Stomach (tissue), 8 donors: ENCODE measurements at regions not wholly inside any gene's neighbourhood (a gene's known extent, or its start where the extent isn't known, plus 50 kb on each side); places are given as distances from the start of the nearest gene placed in this dataset.

ENCODE experiments used
- DNase-seq, 2 donors: peaks; one replicate each; pipeline versions ENCODE4 v3.0.0 to v3.0.0-alpha.2; 2013 to 2019
- H3K27ac ChIP-seq, 5 donors: fragments of 200-600 bp in 4 of 5; sonication (generic) in 4 of 5; one replicate each; pipeline ENCODE4 v1.5.1; 2013 to 2019; ENCODE audit warnings: mild to moderate bottlenecking in 1 of 5, moderate library complexity in 1 of 5
- H3K27me3 ChIP-seq, 3 donors: fragments of 200-600 bp; sonication (generic); one replicate each; pipeline ENCODE4 v1.5.1; 2017 to 2019; ENCODE audit warnings: mixed run types in 1 of 3
- H3K36me3 ChIP-seq, 4 donors: fragments of 200-600 bp; sonication (generic); 1 replicate in 3 of 4; 2 replicates in 1 of 4; pipeline ENCODE4 v1.5.1; 2016 to 2019
- H3K4me1 ChIP-seq, 4 donors: fragments of 200-600 bp; sonication (generic); one replicate each; pipeline ENCODE4 v1.5.1; 2016 to 2019
- H3K4me3 ChIP-seq, 4 donors: fragments of 200-600 bp; sonication (generic) in 3 of 4; one replicate each; pipeline ENCODE4 v1.5.1; 2016 to 2019; ENCODE audit warnings: mild to moderate bottlenecking in 1 of 4
- H3K9me3 ChIP-seq, 4 donors: fragments of 200-600 bp; sonication (generic); one replicate each; pipeline ENCODE4 v1.5.1; 2016 to 2019
- EP300 ChIP-seq: sonication (generic); formaldehyde crosslinking; IDR thresholded peaks from one replicate; pipeline ENCODE4 v1.6.1; 2017; ENCODE audit warnings: antibody characterized with exemption
- POLR2A ChIP-seq, 4 donors: fragments of 450-650 bp; IDR thresholded peaks; one replicate each; pipeline ENCODE4 v1.6.1; 2016; ENCODE audit warnings: antibody characterized with exemption in 4 of 4, control low read depth in 2 of 4, mild to moderate bottlenecking in 1 of 4, moderate library complexity in 1 of 4
- POLR2AphosphoS5 ChIP-seq, 3 donors: sonication (generic); formaldehyde crosslinking; IDR thresholded peaks; one replicate each; pipeline ENCODE4 v1.6.1; 2016; ENCODE audit warnings: antibody characterized with exemption in 3 of 3
- WGBS, 5 donors: extraction: QIAGEN DNeasy Blood & Tissue Kit in 3 of 5; methylation state at CpG; one replicate each; pipeline versions ENCODE4 v1.1.5 to v1.1.7; 2013 to 2018; 5-methylcytosine and 5-hydroxymethylcytosine counted together
- intact Hi-C: fragments of 100-400 bp; cut with DNase I; formaldehyde crosslinking; loops from one replicate; pipeline ENCODE4 v1.15.1; 2023; ENCODE audit warnings: low total_unique reads
- TF ChIP-seq, protein P1 (sequence below), 7 experiments: fragments of 450-650 bp in 4 of 7; fragments of 200-600 bp in 3 of 7; sonication (generic) in 3 of 7; IDR thresholded peaks; one replicate each; pipeline ENCODE4 v1.5.1; 2016 to 2019; ENCODE audit warnings: antibody characterized with exemption in 7 of 7, control low read depth in 2 of 7, mild to moderate bottlenecking in 1 of 7
- donor health status: healthy with polysubstance abuse.
- donor health status: Bipolar disorder and iron deficiency.
- donor health status: healthy.

DNA sequence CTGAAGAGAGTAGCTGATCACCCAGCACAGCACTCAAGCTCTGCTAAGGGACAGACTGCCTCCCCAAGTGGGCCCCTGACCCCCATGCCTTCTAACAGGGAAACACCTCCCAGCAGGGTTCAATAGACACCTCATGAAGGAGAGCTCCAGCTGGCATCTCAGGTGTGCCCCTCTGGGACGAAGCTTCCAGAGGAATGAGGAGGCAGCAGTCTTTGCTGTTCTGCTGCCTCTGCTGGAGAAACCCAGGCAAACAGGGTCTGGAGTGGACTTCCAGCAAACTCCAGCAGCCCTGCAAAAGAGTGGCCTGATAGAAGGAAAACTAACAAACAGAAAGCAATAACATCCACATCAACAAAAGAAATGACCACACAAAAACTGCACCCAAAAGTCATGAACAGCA is 412.8 kb downstream of the PRDM5 start:
- Histone ChIP-seq H3K27ac (no peak overlapping the region), H3K9me3 (peaks cover 0 to 17% (median 4%) of the 10 kb centered on the region in 4 donors), H3K36me3 (no peaks in the 10 kb centered on the region), H3K4me3 (no peak overlapping the region), H3K27me3 (no peaks in the 10 kb centered on the region), H3K4me1 (no peaks in the 10 kb centered on the region)
- no peak for DNase-seq
- intact Hi-C loops = no loop called here
- 73 to 83% (median 76%) methylated on average over 1 of the region's 1 CpG for WGBS, 5 donors
- TF ChIP-seq POLR2AphosphoS5 (IDR thresholded peaks at IDR 0.05) = no peak
- TF ChIP-seq POLR2A (IDR thresholded peaks at IDR 0.05) = no peak
- TF ChIP-seq, protein P1, sequence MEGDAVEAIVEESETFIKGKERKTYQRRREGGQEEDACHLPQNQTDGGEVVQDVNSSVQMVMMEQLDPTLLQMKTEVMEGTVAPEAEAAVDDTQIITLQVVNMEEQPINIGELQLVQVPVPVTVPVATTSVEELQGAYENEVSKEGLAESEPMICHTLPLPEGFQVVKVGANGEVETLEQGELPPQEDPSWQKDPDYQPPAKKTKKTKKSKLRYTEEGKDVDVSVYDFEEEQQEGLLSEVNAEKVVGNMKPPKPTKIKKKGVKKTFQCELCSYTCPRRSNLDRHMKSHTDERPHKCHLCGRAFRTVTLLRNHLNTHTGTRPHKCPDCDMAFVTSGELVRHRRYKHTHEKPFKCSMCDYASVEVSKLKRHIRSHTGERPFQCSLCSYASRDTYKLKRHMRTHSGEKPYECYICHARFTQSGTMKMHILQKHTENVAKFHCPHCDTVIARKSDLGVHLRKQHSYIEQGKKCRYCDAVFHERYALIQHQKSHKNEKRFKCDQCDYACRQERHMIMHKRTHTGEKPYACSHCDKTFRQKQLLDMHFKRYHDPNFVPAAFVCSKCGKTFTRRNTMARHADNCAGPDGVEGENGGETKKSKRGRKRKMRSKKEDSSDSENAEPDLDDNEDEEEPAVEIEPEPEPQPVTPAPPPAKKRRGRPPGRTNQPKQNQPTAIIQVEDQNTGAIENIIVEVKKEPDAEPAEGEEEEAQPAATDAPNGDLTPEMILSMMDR (IDR thresholded peaks at IDR 0.05) = no peak
- no peak for TF ChIP-seq EP300

DNA sequence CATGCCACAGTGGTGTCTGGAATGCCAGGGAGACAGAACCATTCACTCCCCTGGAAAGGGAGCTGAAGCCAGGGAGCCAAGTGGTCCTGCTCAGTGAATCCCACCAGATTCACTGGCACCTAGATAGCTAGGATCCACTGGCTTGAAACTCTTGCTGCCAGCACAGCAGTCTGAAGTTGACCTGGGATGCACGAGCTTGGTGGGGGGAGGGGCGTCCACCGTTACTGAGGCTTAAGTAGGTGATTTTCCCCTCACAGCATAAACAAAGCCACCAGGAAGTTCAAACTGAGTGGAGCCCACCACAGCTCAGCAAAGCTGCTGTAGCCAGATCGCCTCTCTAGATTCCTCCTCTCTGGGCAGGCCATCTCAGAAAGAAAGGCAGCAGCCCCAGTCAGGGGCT is 413.3 kb downstream of the PRDM5 start:
- TF ChIP-seq EP300 = no peak
- TF ChIP-seq POLR2AphosphoS5 (IDR thresholded peaks at IDR 0.05) = no peak
- no peak for TF ChIP-seq POLR2A (IDR thresholded peaks at IDR 0.05)
- TF ChIP-seq, protein P1 (IDR thresholded peaks at IDR 0.05) = no peak
- no peak for DNase-seq
- intact Hi-C loops = no loop called here
- Histone ChIP-seq H3K27me3 (no peaks in the 10 kb centered on the region), H3K4me3 (no peak overlapping the region), H3K9me3 (peaks cover 0 to 17% (median 4%) of the 10 kb centered on the region in 4 donors), H3K4me1 (no peaks in the 10 kb centered on the region), H3K36me3 (no peaks in the 10 kb centered on the region), H3K27ac (no peak overlapping the region)
- 24 to 48% (median 34%) methylated on average over 4 of the region's 4 CpGs; no CpG with 5 or more reads in 1 of the 5 donors for WGBS, 5 donors

DNA sequence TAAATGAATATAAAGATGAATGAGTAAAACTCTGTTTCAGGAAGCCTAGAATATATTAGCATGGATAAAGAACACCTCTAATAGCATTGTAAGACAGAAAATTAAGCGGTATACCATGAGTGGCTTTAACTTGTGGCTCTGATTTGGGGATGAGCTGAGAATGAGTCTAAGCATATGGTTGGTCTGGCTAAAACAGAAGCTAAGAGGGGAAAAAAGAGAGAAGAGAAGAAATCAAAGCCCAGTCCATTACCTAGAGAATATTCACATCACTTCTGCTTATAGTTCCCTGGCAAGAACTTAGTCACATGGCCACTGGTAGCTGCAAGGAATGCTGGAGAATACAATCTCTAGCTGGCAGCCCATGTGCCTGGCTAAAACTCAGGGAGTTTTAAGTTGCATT is 414.5 kb downstream of the PRDM5 start:
- peaks cover 0 to 18% (median 0%) of the 10 kb centered on the region in 4 donors for H3K9me3 ChIP-seq
- H3K4me3 ChIP-seq = no peak overlapping the region
- H3K4me1 ChIP-seq = no peaks in the 10 kb centered on the region
- TF ChIP-seq EP300 (no peak), POLR2A (IDR thresholded peaks at IDR 0.05) (no peak), POLR2AphosphoS5 (IDR thresholded peaks at IDR 0.05) (no peak)
- TF ChIP-seq, protein P1 (IDR thresholded peaks at IDR 0.05) = no peak
- no peaks in the 10 kb centered on the region for H3K36me3 ChIP-seq
- 91 to 100% (median 95%) methylated on average over 1 of the region's 1 CpG for WGBS, 5 donors
- H3K27me3 ChIP-seq = no peaks in the 10 kb centered on the region
- H3K27ac ChIP-seq = no peak overlapping the region
- intact Hi-C loops = no loop called here
- DNase-seq = no peak

DNA sequence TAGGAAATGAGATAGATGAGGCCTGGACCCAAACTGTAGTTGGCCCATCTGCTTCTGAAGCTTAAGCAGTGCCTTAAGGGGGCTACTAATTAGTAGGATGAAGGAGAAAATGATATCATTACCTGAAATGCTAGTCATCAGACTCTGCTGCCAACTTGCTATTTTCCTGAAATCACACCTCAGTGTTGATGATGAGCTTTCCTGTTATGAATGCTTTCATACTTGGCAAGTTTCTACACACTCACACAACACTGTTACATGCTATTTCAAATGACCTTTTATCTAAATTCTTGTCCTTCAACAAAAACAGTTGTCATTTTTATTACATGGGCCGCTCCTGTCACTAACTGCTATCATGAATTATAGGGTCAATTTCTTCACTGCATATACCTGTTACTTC is 416.0 kb downstream of the PRDM5 start:
- no peak for DNase-seq
- intact Hi-C loops = no loop called here
- TF ChIP-seq, protein P1 (IDR thresholded peaks at IDR 0.05) = no peak
- TF ChIP-seq POLR2AphosphoS5 (IDR thresholded peaks at IDR 0.05) (no peak), EP300 (no peak), POLR2A (IDR thresholded peaks at IDR 0.05) (no peak)
- peaks cover 0 to 12% (median 0%) of the 10 kb centered on the region in 4 donors for H3K9me3 ChIP-seq
- no peaks in the 10 kb centered on the region for H3K27me3 ChIP-seq
- WGBS, 5 donors = 91 to 100% (median 92%) methylated on average over 1 of the region's 1 CpG
- H3K27ac ChIP-seq = no peak overlapping the region
- H3K36me3 ChIP-seq = no peaks in the 10 kb centered on the region
- H3K4me1 ChIP-seq = no peaks in the 10 kb centered on the region
- H3K4me3 ChIP-seq = no peak overlapping the region
